Stimulated activated CD4-positive, alpha-beta T cell treated with anti-CD3 and anti-CD28 coated beads, Interleukin-1b, Interleukin-23, amount 100 ng/mL, for 24 hours (primary cell): ENCODE measurements at regions not wholly inside any gene's neighbourhood (a gene's known extent, or its start where the extent isn't known, plus 50 kb on each side); places are given as distances from the start of the nearest gene placed in this dataset.
"Not testable (repeated sequence)": the region's sequence is repeated elsewhere in the genome, so short reads cannot be mapped to it uniquely, and the experiment has no call there.

Source experiments
- DNase-seq, 4 experiments: peaks; one replicate each; pipeline ENCODE4 v3.0.0-alpha.2; 2020; ENCODE audit warnings: low read depth in 4 of 4, low spot score in 1 of 4

DNA sequence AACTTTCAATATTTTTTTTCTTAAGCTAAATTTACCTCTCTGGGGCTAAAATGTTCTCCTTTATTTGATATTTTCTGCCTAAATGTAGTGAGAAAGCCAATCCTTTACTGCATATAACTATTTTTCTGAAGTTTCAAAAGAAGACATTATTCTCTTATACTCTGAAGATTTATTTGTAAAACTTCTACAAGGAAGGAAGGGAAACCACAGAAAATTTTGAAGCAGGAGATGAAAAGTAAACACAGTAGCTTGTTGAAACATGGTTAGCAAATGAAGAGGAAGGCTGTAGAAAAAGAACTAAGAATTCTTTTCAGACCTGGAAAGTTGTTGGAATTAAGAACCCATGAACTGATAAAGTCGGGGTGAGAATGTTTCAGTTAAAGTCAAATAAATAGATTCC, 330.3 kb downstream of the HGF start:
- DNase-seq = no peak

DNA sequence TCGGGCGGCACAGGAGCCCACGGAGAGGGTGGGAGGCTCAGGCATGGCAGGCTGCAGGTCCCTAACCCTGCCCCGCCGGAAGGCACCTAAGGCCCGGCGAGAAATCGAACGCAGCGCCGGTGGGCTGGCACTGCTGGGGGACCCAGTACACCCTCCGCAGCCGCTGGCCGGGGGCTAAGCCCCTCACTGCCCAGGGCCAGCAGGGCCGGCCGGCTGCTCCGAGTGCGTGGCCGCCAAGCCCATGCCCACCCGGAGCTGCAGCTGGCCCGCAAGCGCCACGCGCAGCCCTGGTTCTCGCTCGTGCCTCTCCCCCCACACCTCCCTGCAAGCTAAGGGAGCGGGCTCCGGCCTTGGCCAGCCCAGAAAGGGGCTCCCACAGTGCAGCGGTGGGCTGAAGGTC, 332.7 kb downstream of the HGF start:
- DNase-seq = not testable (repeated sequence)

DNA sequence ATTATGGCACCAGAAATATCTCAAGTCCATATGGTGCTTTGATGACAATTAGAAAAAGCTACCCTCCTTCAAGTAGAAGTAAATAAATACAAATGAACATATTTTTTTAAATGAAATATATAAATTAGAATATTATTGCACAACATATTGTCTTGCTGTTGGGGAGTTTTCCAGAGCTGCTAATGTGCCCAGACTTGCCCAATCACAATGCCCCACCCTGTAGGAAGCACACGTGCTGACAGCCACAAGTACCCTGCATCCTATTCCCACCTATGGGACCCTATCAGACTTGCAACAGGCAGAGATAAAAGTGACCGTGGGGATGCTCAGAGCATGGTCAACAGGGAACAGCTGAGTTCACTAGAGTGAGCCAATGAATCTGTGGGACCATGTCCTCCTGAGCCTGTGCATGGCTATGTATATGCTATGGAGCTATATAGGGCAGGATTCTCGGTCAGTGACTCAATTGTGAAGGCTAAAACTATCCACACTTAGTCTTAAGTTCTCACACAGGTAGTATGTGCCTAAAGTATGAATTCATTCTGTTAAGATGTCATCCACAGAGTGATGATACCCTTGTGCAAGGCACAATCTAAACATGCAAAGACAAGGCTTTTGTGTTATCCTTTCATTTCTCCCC, 336.0 kb downstream of the HGF start:
- no peak for DNase-seq

DNA sequence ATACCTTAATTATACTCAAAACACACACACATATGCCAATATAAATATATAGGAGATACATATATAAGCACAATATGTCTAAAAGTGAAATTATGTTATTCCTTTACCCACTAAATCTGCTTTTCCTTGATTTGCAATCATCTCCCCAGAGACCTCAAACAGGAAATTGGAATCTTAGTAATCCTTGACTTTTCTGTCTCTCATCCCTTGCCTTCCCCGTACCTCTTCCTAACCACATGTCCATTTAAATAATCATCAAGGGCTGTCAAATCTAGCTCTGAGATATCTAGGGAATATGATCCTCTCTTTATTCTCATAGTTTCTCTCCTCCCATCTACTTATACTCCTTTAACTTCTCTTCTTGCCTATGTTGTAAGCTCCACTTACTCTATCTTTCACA, 336.6 kb downstream of the HGF start:
- DNase-seq = no peak

DNA sequence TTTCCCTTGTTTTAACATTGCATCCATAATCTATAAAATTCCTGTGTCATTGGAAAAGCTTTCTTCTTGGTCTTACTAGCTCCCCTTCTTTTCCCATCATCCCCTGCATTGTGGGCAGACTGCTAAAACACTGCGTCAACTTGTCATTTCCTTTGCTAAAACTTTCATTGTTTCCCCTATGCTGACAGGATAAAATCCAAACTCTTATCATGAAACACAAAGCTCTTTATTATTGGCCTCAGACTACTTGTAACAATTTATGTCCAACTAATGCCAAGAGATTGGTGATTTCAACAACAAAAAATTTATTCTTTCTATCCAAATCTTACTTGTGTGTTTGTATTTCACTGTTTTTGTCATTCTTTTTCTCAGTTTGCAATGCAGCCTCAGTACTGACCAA, 339.1 kb downstream of the HGF start:
- DNase-seq = no peak

DNA sequence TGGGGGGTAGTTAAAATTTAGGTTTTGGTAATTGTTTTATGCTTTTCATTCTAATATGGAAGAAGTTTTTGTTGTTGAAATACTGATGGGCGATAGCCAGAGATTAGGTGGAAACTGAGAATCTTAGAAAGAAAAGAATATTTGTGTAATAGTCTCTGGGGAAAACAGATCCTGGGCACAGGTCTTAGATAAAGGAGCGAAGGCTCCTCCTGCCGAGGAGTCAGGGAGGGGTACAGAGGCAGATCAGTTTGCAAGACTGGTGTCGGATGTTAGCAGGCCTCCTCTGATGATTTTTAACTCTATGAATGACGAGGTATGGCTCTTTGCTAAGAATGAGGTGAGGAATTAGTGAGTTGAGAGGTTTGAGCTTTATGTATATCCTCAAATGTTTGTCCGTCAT, 339.7 kb downstream of the HGF start:
- DNase-seq = no peak

DNA sequence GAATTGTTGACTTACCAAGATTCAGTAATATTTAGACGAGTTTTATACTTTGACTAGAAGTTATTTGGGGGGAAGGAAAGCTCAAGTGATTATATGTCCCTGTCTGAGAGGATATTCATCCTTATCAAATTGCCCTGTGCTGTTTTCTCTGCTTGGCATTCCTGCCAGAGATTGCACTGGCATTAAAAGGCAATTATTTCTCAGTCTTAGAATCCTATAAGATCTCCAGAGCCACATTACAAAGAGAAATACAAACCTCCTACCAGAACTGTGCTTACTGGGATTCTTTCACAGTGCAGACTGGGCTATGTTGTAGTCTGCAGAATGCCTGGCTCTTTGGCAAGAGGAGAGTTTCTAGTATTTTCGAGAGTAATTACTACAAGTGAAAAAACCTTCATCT, 342.4 kb downstream of the HGF start:
- DNase-seq = no peak

DNA sequence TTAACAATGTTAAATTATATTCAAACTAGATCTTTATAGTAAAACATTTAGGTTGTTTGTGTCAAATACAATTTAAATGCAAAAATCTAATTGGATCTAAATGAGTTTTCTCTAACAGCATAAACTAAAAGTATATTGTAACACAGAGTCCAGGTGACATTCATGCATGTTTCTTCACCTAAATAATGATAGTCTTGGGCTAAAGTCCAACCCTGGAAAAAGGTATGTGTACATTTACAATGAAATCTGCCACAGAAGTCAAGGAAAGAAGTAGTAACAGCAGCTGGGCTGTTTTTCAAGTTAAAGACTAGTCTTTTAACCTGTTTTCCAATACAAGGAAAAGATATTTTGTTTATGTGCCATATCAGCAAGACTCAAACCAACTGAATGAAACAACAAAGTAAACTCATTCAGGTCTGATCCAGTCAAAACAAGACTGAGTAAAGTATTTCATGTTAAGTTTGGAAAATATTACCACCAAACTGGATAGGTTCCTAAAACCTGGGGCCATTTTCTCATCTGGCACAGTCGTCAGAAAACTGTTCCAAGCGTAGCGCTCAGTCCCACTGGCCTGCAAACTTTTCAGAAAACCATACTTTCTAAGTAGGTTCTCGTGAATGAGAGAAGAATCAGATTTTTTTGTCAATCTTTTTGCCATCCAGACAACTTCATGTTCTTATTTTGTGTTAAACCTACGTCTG, 349.2 kb downstream of the HGF start:
- DNase-seq = no peak

DNA sequence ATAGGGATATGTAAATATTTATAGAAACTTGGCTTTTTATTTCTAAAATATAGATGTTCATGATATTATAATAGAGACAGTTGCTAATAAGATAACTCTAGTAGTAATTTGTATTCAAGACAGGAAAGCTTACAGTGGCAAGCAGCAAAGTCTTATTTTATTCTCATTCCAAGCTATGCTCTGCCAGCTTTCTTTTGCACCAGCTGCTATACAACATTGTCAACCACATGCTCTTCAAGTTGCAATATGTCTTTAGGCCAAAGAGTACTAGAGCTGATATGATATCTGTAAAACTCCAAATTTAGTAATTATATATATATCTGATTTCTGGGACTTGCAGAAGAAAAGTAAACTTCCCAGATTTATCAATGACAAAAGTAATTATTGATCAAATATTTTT, 350.1 kb downstream of the HGF start:
- DNase-seq = no peak

DNA sequence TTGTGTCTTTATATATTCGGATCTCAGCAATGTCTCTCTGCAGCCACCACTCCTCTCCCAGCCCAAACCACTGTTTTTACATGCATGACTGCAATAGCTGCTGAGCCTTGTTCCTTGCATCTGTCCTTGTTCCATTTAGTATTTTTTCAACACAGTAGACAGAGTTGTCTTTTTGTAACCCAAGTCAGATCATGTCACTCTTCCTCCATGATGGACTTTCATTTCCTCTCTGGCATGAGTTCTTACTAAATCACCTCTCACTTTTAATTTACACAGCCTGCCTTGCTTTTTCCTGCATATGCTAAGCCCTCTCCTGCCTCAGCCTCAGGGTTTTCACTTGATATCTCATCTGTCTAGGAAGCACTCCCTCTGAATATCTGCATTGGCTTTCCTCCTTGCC, 353.2 kb downstream of the HGF start:
- no peak for DNase-seq

DNA sequence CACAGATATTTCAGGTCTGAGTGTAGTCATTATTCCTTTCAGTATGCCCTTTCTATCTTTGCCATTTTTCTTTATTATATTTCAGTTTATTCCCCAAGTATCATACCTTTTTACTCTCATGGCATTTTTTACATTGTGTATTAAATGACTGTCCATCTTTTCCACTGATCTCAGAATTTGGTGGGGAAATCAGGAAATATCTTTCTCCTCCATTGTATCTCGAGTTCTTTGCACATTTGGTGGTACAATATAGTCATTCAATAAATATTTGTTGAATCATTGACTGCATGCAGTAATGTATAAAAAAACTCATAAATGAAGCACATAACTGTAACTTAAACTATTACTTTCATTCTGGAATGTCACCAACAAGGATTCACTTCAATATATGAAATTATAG, 354.7 kb downstream of the HGF start:
- DNase-seq = no peak

DNA sequence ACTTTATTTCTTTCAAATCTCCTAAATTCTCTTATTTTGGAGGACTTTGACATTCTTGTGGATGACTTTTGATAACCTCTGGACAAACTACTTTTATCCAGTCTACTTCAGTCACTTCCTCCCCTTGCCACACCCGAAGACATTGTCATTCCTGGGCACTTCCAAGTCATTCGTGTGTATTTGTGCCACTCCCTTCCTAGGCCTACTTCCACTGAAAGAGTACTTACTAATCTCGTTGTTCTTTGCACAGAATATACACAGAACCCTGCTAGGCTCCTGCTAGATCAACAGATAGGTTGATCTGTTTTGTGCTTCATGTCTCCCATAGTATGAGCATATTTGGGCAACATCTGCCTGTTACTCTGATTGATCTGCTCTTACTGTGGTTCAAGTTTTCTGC, 355.4 kb downstream of the HGF start:
- DNase-seq = no peak

DNA sequence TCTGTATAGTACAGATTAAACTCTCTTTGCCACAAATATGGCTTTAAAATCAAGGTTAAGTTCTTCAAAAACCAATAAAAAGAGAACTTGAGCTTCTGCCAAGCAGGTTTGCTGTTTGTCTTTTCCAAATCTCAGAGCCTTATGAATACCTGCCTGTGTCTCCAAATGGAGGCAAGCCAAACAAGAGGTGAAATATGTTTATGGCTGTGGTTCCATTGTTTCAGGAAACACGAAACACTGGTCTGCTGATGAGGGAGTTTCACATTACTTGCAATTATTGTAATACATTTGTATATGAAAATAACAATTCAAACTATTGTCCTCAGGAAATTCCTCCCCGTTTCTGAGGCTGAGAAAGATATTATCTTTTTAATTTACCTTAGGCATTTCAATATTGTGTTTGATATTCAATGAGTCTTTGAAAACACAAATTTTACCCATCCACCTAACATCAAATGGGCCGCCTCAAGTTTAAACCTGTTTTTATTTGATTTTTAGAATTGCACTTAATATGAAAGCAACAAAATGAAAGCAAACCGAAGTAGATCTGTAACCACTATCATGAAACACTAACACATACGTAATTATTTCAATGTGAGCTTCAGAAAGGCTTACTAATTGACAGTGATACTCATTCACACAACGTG, 359.3 kb downstream of the HGF start:
- DNase-seq = no peak

DNA sequence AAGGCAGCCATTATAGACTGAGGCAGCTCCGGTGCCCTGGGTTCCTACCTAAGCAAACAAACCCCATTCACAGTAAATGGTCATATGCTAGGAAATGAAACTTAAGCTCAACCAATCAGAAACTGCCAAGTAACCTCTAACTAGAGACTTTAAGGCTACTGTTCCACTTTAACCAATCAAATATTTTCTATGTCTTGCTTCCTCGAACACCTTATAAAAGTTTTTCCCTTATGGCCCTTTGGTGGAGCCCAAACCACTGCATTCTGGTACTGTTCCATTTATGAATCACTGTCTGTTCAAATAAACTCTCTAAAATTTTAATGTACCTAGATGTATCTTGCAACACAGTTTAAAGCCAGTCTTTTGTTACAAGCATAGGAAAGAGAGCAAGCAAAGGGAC, 361.1 kb downstream of the HGF start:
- DNase-seq = no peak

DNA sequence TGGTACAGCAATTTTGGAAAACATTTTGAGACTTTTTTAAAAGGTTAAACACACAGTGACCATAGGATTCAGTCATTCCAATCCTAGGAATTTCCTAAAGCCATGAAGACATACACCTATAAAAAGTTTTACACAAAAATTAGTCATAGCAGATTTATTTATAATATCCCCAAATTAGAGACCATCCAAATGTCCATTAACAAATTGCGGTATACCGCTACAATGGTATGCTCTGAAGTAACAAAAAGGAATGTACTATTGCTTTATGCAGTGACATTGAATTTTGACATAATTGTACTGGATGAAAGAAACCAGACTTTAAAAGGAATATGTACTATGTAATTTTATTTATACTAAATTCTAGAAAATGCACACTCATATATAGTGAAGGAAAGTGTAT, 362.8 kb downstream of the HGF start:
- no peak for DNase-seq

DNA sequence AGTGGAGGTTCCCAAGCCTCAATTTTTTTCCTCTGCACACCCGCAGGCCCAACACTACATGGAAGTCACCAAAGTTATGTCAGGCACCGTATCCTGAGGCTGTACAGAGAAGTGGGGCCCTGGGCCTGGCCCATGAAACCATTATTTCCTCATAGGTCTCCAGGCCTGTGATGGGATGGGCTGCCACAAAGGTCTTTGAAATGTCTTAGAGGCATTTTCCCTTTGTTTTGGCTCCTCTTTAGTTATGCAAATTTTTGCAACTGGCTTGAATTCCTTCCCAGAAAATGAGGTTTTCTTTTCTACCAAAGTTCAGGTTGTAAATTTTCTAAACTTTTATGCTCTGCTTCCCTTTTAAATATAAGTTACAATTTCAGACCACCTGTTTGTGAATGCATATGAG, 365.2 kb downstream of the HGF start:
- no peak for DNase-seq

DNA sequence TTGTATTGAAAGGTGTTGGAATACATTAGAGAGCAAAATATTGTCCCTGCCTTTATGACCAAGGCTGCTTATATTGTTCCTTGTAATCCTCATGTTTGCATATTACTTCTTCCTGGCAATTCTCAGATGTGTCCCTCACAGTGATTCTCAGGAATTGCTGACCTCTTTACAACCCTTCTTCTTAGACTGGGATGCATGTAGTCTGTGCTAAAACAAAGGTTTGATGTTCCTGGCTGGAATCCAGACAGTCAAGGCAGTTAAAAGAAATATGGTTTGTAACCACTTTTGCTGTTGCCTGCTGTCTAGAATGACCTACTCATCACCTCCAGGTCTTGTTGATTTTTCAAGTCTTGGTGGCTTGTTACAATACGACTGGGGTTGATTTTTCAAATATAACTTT, 367.6 kb downstream of the HGF start:
- no peak for DNase-seq

DNA sequence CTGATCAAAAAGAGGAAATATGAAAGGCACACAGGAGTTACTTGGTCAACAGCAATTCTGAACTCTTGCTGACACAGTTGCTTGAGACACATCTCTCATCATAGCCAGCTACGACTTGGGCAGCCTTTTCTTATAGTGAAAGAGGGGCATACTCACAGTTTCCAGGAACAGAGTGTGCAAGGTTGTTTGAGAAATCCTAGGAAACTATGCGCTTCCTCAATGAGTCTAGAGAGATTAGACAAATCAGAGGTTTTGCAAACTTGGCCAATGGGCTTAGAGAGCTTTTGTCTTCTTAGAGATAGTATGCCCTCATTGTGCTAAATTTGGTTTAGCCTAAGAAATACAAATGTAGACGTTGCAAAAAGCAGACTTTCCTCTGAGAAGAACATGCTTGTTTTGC, 370.4 kb downstream of the HGF start:
- no peak for DNase-seq

DNA sequence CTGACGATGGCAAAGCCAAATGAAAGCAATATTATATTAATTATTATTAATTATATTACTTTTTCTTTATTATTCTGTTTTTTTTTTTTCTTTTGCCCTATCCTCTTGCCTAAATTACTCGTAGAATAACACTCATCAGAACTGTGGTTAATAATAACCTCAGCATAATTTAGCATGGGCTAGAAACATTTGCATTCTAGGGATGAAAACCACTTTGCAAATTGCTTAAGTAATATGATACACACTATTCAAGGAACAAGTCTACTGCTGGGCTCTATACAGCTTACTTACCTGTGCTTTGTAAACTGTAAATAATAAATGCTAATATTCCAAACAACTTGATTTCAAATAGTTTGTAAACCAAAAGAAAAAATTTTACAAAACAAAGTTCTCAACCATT, 375.8 kb downstream of the HGF start:
- DNase-seq = no peak

DNA sequence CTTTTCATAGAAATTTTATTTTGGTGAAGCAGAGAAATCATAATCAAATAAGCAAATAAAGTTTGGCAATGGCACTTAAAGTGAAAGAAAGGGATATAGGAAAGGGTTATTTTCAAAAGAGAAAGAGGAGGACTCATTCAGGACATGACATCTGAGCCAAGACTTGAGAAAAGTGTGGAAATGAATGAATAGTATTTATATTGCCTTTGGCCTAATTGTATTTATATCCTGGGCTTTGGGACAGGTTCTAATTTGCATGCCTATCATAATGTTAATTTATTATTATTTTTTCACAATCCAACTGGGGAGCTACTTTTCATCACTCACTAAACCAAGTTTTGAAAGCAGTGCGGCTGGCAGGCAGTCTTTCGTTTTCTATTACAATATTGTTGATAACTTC, 376.8 kb downstream of the HGF start:
- no peak for DNase-seq

DNA sequence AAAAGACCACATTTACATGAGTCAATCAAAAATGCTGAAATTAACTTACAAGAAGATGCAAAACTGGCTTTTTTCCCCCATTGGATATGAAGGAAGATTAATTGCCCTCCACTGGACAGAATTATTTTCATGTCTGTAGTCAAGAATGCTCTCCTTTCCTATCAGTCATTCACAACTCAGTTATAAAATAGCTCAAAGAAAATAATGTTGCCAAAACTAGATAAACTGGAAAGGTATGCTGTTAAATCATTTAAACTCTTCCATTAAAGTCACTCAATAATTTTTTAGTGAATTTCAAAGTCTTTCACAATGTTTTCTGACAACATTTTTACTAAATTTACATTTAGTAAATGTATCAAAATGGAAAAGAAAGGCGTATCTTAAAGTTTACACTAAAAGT, 384.5 kb downstream of the HGF start:
- DNase-seq = no peak

DNA sequence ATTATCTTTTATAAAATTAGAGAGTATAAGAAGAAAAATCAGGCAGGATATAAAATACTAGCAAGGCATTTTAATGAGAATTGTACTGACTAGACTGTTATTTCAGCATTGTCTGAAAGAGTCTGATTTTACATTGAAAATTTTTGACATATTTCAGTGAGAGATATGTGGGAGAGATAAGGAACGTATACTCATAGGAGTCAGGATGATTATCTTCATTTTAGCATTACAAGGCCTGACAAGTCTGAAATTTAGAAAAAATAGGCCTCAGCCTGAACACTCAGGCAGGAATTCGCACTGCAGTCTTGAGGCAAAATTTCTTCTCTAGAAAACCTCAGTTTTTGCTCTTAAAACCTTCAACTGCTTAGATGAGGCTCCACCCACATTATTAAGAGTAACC, 386.0 kb downstream of the HGF start:
- DNase-seq = no peak

DNA sequence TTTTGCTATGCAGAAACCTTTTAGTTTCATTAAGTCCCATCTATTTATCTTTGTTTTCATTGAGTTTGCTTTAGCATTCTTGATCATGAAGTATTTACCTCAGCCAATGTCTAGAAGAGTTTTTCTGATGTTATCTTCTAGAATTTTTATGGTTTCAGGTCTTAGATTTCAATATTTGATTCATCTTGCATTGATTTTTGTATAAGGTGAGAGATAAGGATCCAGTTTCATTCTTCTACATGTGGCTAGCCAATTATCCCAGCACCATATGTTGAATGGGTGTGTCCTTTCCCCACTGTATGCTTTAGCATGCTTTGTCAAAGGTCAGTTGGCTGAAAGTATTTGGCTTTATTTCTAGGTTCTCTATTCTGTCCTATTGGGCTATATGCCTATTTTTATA, 395.2 kb downstream of the HGF start:
- not testable (repeated sequence) for DNase-seq
